22Rv1 (cell line): ENCODE measurements at regions not wholly inside any gene's neighbourhood (a gene's known extent, or its start where the extent isn't known, plus 50 kb on each side); places are given as distances from the start of the nearest gene placed in this dataset.
"Not testable (repeated sequence)": the region's sequence is repeated elsewhere in the genome, so short reads cannot be mapped to it uniquely, and the experiment has no call there.

ENCODE experiments used
- H3K27ac ChIP-seq: fragments of 450-650 bp; 2 replicates; pipeline ENCODE4 v1.5.1; 2017
- ZFX ChIP-seq: fragments of 450-650 bp; IDR thresholded peaks from 2 replicates; pipeline ENCODE4 v1.6.1; 2017; ENCODE audit warnings: antibody characterized with exemption, borderline replicate concordance
- TF ChIP-seq, protein P1 (sequence below): fragments of 450-650 bp; IDR thresholded peaks from 2 replicates; pipeline ENCODE4 v1.5.1; 2017; ENCODE audit warnings: mild to moderate bottlenecking

GRCh38 chr6:26754212-26754611 lies 94.7 kb upstream of the ZNF322 start:
- TF ChIP-seq ZFX, result no peak
- TF ChIP-seq, protein P1, sequence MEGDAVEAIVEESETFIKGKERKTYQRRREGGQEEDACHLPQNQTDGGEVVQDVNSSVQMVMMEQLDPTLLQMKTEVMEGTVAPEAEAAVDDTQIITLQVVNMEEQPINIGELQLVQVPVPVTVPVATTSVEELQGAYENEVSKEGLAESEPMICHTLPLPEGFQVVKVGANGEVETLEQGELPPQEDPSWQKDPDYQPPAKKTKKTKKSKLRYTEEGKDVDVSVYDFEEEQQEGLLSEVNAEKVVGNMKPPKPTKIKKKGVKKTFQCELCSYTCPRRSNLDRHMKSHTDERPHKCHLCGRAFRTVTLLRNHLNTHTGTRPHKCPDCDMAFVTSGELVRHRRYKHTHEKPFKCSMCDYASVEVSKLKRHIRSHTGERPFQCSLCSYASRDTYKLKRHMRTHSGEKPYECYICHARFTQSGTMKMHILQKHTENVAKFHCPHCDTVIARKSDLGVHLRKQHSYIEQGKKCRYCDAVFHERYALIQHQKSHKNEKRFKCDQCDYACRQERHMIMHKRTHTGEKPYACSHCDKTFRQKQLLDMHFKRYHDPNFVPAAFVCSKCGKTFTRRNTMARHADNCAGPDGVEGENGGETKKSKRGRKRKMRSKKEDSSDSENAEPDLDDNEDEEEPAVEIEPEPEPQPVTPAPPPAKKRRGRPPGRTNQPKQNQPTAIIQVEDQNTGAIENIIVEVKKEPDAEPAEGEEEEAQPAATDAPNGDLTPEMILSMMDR, result no peak
- no peak overlapping the region for H3K27ac ChIP-seq

GRCh38 chr6:26754801-26755200 lies 95.3 kb upstream of the ZNF322 start:
- H3K27ac ChIP-seq, result not testable (repeated sequence)

DNA sequence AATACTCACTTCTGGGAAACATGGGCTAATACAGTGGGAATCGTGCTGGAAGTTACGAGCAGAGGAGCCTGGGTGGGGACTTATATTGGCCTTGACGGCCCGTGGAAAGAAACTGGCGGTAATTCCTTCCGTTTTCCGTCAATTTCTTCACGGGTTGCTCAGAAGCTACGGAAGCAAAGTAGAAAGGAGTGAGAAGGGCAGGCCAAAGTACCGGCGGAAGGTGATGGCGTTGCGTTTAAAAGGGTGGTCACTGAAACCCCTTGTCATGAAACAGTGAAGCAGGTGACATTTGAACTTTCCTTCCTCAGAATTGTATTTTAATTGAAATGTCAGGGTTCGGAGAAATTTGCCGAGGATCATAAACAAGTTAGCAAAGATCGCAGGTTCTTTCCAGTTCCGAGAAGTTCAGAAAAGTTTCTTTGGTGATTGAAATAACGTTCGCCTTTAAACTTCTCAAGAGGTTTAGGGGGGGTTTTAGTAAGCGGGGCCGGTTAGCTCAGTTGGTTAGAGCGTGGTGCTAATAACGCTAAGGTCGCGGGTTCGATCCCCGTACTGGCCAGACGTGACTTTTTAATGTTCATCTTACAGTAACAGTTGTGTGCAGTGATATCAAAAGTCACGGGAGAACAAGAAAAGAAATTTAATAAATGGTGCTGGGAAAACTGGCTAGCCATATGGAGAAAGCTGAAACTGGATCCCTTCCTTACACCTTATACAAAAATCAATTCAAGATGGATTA lies 96.7 kb upstream of the ZNF322 start:
- not testable (repeated sequence) for H3K27ac ChIP-seq

- not testable (repeated sequence) for H3K27ac ChIP-seq
Measured at GRCh38 chr6:26766203-26766902, 106.8 kb upstream of the ZNF322 start.

- H3K27ac ChIP-seq, result not testable (repeated sequence)
Measured at GRCh38 chr6:26770941-26771666, 111.6 kb upstream of the ZNF322 start.

- not testable (repeated sequence) for H3K27ac ChIP-seq
Measured at GRCh38 chr6:26773414-26773813, 113.9 kb upstream of the ZNF322 start.

- H3K27ac ChIP-seq, result not testable (repeated sequence)
Measured at GRCh38 chr6:26780563-26780962, 121.0 kb upstream of the ZNF322 start.

GRCh38 chr6:26795474-26796307 lies 136.1 kb upstream of the ZNF322 start:
- not testable (repeated sequence) for H3K27ac ChIP-seq

GRCh38 chr6:26799903-26800633 lies 140.5 kb upstream of the ZNF322 start:
- H3K27ac ChIP-seq, result not testable (repeated sequence)

- H3K27ac ChIP-seq, result not testable (repeated sequence)
Measured at GRCh38 chr6:26803762-26804161, 144.2 kb upstream of the ZNF322 start.

- not testable (repeated sequence) for H3K27ac ChIP-seq
Measured at GRCh38 chr6:26811486-26812116, 152.1 kb upstream of the ZNF322 start.

- H3K27ac ChIP-seq, result not testable (repeated sequence)
Measured at GRCh38 chr6:26818640-26819225, 159.2 kb upstream of the ZNF322 start.

DNA sequence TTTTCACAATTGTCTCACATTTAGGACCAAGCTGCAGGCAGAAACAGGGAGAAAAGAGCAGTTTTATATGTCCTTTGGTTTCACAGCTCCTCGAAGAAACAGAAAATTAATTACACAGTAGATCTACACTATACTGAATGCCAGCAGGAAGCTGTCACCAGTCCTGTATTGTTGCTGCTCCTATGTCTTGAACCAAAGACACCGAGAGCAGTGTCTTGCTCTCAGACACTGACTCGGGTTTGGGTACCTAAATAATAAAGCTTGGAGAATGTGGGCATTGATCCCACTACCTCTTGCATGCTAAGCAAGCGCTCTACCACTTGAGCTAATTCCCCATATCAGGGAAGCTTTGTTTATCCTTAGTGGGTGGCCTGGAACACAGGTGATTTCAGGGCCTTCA lies 168.4 kb upstream of the ZNF322 start:
- H3K27ac ChIP-seq, result not testable (repeated sequence)

DNA sequence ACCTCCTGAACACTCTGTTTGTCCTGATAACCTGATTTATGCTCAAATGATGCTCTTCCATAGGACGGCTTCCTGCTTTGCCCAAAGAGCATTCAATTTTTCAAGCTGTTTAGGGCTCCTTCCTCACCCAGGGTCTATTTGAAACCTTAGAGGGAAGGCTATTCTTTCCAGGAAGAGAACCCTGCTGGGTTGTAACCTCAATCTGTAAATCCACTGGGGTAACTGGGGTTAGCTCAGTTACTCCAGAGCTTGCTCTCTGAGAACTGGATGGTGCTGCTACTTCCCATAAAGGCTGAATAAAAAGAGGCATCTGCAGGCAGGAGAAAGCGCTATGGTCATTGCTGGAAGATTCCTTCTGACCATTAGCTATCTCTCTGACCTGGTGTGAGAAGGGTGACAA lies 169.9 kb upstream of the ZNF322 start:
- H3K27ac ChIP-seq, result not testable (repeated sequence)

- not testable (repeated sequence) for H3K27ac ChIP-seq
Measured at GRCh38 chr6:26830992-26831391, 171.4 kb upstream of the ZNF322 start.

DNA sequence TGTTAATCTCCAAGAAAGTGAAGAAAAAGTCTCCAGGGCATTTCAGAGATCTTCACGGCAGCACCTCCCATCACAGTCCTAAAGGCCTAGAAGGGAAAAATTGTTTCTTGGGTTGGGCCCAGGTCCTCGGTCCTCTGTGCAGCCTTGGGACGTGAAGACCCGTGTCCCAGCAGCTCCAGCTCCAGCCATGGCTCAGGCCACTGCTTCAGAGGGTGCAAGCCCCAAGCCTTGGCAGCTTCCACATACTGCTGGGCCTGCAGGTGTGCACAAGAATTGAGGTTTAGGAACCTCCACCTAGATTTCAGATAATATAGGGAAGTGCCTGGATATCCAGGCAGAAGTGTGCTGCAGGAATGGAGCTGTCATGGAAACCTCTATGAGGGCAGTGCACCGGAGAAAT lies 176.2 kb upstream of the ZNF322 start:
- not testable (repeated sequence) for H3K27ac ChIP-seq

DNA sequence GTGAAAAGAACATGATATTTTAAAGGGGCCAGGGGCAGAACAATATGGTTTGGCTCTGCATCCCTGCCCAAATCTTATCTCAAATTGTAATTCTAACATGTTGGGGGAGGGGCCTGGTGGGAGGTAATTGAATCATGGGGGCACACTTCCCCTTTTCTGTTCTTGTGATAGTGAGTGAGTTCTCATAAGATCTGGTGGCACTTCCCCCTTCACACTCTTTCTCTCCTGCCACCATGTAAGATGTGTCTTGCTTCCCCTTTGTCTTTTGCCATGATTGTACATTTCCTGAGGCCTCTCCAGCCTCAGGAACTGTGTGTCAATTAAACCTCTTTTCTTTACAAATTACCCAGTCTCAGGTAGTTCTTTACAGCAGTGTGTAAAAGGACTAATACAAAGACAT lies 177.1 kb upstream of the ZNF322 start:
- not testable (repeated sequence) for H3K27ac ChIP-seq

GRCh38 chr6:26844823-26845222 lies 185.3 kb upstream of the ZNF322 start:
- H3K27ac ChIP-seq, result not testable (repeated sequence)
